Embryonic facial prominence (tissue), 1 donor: ENCODE measurements at regions not wholly inside any gene's neighbourhood (a gene's known extent, or its start where the extent isn't known, plus 50 kb on each side); places are given as distances from the start of the nearest gene placed in this dataset.

Experiments
- DNase-seq: peaks from one replicate; pipeline ENCODE4 v3.0.0-alpha.2; 2016; ENCODE audit errors: extremely low spot score

GRCh38 chr14:71666571-71667145, 265.6 kb upstream of the RGS6 start:
- no peak for DNase-seq

GRCh38 chr14:71668186-71668912, 263.9 kb upstream of the RGS6 start:
- DNase-seq, result no peak

- no peak for DNase-seq
Observed at GRCh38 chr14:71672596-71672995, 259.6 kb upstream of the RGS6 start.

- DNase-seq, result no peak
Observed at GRCh38 chr14:71675126-71675899, 256.9 kb upstream of the RGS6 start.

GRCh38 chr14:71675900-71676287, 256.3 kb upstream of the RGS6 start:
- DNase-seq, result no peak

GRCh38 chr14:71680736-71681387, 251.4 kb upstream of the RGS6 start:
- DNase-seq, result no peak

GRCh38 chr14:71682337-71682736, 249.9 kb upstream of the RGS6 start:
- DNase-seq, result no peak

GRCh38 chr14:71684323-71684722, 247.9 kb upstream of the RGS6 start:
- no peak for DNase-seq

GRCh38 chr14:71686677-71687076, 245.6 kb upstream of the RGS6 start:
- no peak for DNase-seq

- DNase-seq, result no peak
Observed at GRCh38 chr14:71687166-71687831, 244.9 kb upstream of the RGS6 start.

GRCh38 chr14:71688576-71688975, 243.7 kb upstream of the RGS6 start:
- DNase-seq, result no peak

GRCh38 chr14:71690478-71690877, 241.8 kb upstream of the RGS6 start:
- no peak for DNase-seq

- DNase-seq, result no peak
Observed at GRCh38 chr14:71692496-71692895, 239.7 kb upstream of the RGS6 start.

- DNase-seq, result no peak
Observed at GRCh38 chr14:71693381-71693780, 238.8 kb upstream of the RGS6 start.

GRCh38 chr14:71694591-71695530, 237.4 kb upstream of the RGS6 start:
- no peak for DNase-seq

- DNase-seq, result no peak
Observed at GRCh38 chr14:71695611-71696350, 236.4 kb upstream of the RGS6 start.

- no peak for DNase-seq
Observed at GRCh38 chr14:71698027-71698426, 234.2 kb upstream of the RGS6 start.

- DNase-seq, result no peak
Observed at GRCh38 chr14:71698673-71699072, 233.6 kb upstream of the RGS6 start.

GRCh38 chr14:71701990-71702389, 230.2 kb upstream of the RGS6 start:
- DNase-seq, result no peak

- no peak for DNase-seq
Observed at GRCh38 chr14:71702786-71703185, 229.4 kb upstream of the RGS6 start.
